GM19438 (cell line): ENCODE measurements at regions not wholly inside any gene's neighbourhood (a gene's known extent, or its start where the extent isn't known, plus 50 kb on each side); places are given as distances from the start of the nearest gene placed in this dataset.
"Not testable (repeated sequence)": the region's sequence is repeated elsewhere in the genome, so short reads cannot be mapped to it uniquely, and the experiment has no call there.

Source experiments
- ATAC-seq: cut with Tn5 transposase; IDR thresholded peaks from one replicate; pipeline ENCODE4 v1.9.1; 2021; ENCODE audit warnings: low read depth; ENCODE audit not compliant: unreplicated experiment

DNA sequence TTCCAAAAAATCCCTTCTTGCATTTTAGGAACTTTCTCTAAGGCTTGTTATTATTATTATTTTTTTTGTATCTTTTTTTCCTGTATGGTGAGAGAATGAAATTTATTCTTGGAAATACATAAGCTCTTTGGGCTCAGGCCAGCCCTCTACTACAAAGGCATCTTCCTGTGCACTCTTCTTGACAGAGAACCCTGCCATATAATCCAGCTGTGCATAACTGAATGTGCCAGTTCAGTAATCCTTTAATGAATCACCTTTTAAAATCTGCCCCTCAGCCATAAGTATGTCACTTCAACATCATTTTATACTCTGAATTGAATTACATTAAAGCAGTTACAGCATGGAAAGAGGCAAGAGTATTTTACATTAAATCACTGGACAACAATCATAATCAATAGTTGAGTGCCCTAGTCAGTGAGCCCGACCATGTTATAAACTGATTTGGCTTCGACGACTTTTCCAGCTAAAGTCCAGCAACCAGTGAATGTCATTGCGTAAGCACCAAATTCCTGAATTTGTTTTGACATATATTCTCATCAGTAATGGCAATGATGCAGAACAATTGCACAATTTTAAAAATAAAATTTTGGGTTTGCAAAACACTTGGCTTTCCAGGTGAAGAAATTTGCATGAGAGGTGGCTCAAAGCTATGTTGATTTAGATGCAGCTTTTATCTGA lies 59.2 kb upstream of the KCNK2 start:
- no peak for ATAC-seq

GRCh38 chr1:215028954-215029353 lies 53.6 kb upstream of the KCNK2 start:
- ATAC-seq = no peak

- ATAC-seq = not testable (repeated sequence)
Observed at GRCh38 chr1:215030581-215030980, 52.0 kb upstream of the KCNK2 start.

DNA sequence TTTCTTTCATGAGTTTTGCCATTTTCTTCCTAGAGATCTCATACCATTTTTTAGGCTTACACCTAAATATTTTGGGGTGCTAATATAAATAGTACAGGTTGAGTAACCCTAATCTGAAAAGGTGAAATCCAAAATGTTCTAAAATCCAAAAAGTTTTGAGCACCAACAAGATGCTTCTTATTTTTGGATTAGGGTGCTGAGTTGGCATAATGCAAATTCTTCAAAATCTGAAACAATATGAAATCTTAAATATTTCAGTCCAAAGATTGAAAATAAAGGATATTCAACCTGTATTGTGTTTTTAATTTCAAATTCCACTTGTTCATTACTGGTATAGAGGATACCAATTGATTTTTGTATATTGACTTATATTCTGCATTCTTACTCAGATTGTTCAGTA lies 51.1 kb upstream of the KCNK2 start:
- no peak for ATAC-seq
